GM12891 (cell line): ENCODE measurements at regions not wholly inside any gene's neighbourhood (a gene's known extent, or its start where the extent isn't known, plus 50 kb on each side); places are given as distances from the start of the nearest gene placed in this dataset.
"Not testable (repeated sequence)": the region's sequence is repeated elsewhere in the genome, so short reads cannot be mapped to it uniquely, and the experiment has no call there.

Source experiments
- DNase-seq: peaks from one replicate; pipeline ENCODE4 v3.0.0; 2011; ENCODE audit warnings: low spot score; ENCODE audit not compliant: insufficient read length
- FAIRE-seq: peaks from 2 replicates; lab custom pipeline; 2011; peaks lifted over from hg19 to GRCh38; lab: Jason Lieb, UNC
- PAX5 ChIP-seq: IDR thresholded peaks from 2 replicates; pipeline ENCODE4 v1.6.1; 2011; ENCODE audit warnings: low read length, moderate library complexity, mild to moderate bottlenecking; ENCODE audit not compliant: insufficient read depth, severe bottlenecking
- POLR2A ChIP-seq: IDR thresholded peaks from 2 replicates; pipeline ENCODE4 v1.6.1; 2011; ENCODE audit warnings: low read depth, low read length, control low read depth
- POLR2AphosphoS5 ChIP-seq: IDR thresholded peaks from 2 replicates; pipeline ENCODE4 v1.6.1; 2011; ENCODE audit warnings: low read depth, low read length, control low read depth
- POU2F2 ChIP-seq: IDR thresholded peaks from 2 replicates; pipeline ENCODE4 v1.6.1; 2011; ENCODE audit warnings: low read depth, mild to moderate bottlenecking, control low read depth, low read length, moderate library complexity
- SPI1 ChIP-seq: IDR thresholded peaks from 2 replicates; pipeline ENCODE4 v1.6.1; 2011; ENCODE audit warnings: low read depth, low read length, control low read depth
- TAF1 ChIP-seq: IDR thresholded peaks from 2 replicates; pipeline ENCODE4 v1.6.1; 2011; ENCODE audit warnings: low read depth, low read length, control low read depth

GRCh38 chr11:91011503-91011902 is 788.7 kb upstream of the CHORDC1 start:
- DNase-seq: no peak
- no peak for TF ChIP-seq POU2F2
- no peak for TF ChIP-seq TAF1
- TF ChIP-seq PAX5: no peak
- TF ChIP-seq SPI1: no peak
- no peak for TF ChIP-seq POLR2A
- no peak for TF ChIP-seq POLR2AphosphoS5
- no peak for FAIRE-seq

- TF ChIP-seq POLR2A (no peak), PAX5 (no peak), SPI1 (no peak), POLR2AphosphoS5 (no peak), TAF1 (no peak), POU2F2 (no peak)
- FAIRE-seq (no peak), DNase-seq (no peak)
These were observed 782.6 kb upstream of the CHORDC1 start for GRCh38 chr11:91005458-91005857.

GRCh38 chr11:90997241-90997640 is 774.4 kb upstream of the CHORDC1 start:
- TF ChIP-seq SPI1 (no peak), TAF1 (no peak), POLR2A (no peak), PAX5 (no peak), POLR2AphosphoS5 (no peak), POU2F2 (no peak)
- DNase-seq (no peak), FAIRE-seq (no peak)

- FAIRE-seq: not testable (repeated sequence)
These were observed 749.3 kb upstream of the CHORDC1 start for GRCh38 chr11:90972159-90972558.

GRCh38 chr11:90947930-90948329 is 725.1 kb upstream of the CHORDC1 start:
- no peak for TF ChIP-seq SPI1
- TF ChIP-seq POU2F2: no peak
- no peak for TF ChIP-seq PAX5
- TF ChIP-seq TAF1: no peak
- DNase-seq: no peak
- FAIRE-seq: no peak

More at GRCh38 chr11:90972159-90972558, 749.3 kb upstream of the CHORDC1 start:
- not testable (repeated sequence) for DNase-seq

DNA sequence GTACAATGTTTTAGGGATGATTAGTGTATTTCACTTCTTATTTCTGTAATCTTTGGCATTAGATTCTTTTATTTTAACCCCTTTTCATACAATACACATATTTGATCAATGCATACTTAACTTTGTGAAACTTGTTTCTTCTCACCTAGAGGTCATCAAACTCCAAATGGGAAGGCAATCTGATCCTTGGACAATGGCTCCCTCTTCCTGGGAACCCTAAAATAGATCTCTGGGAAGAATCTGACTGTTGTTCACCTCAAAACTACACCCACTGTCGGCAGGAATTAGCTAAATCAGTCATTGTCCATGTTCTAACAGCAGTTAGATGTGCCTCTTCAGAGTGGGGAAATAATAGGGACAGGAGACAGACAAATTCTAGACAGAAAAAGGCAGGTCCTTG is 707.4 kb upstream of the CHORDC1 start:
- FAIRE-seq: no peak
- no peak for DNase-seq
- TF ChIP-seq POLR2AphosphoS5 (no peak), SPI1 (no peak), POLR2A (no peak)

DNA sequence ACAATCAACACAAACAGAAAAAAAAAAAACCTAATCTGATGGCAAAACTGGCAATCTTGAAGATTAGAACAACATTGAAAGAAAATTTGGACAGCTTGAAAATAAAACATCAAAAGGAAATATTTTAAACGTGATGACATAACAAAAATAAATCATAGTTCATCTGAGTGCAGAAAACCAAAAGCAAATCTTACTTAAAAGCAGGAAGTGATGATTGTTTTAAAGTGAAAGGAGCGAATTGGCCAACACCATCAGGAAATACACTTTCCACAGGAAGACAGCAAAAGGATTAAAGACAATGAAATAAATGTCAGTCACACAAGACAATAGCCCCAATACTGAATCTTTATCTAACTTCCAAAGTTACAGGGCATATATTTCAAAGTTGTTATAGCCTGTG is 696.5 kb upstream of the CHORDC1 start:
- DNase-seq: no peak

GRCh38 chr11:90916706-90917105 is 693.9 kb upstream of the CHORDC1 start:
- FAIRE-seq: no peak
- TF ChIP-seq POU2F2 (no peak), PAX5 (no peak), SPI1 (no peak), POLR2AphosphoS5 (no peak), TAF1 (no peak), POLR2A (no peak)

More for the DNA sequence above, 696.5 kb upstream of the CHORDC1 start:
- FAIRE-seq: no peak
- TF ChIP-seq PAX5 (no peak), TAF1 (no peak), POLR2AphosphoS5 (no peak), POLR2A (no peak), SPI1 (no peak), POU2F2 (no peak)

DNA sequence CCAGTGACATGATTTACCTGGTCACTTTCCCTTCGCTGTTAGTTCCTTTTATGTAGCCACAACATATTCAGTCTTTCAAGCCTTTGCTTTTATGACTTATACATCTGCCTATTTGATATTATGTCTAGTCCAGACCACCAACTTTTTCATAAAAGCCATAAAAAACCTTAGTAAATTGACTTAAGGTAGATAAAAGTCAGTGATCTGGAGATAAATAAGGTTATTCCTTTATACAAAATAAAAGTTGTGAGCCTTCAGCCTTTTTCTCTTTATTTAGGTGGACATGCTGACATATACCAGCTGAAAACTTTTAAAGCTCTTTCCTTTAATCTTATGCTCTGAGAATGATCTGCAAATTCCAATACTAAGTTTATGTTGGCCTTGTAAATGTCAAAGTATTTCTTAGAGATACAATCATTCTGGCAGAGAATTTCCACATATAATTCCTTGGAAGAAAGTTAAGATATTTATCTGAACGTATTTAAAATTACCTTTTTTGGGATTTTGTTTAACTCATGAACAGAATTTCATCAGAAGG is 690.4 kb upstream of the CHORDC1 start:
- DNase-seq (no peak), FAIRE-seq (no peak)
- TF ChIP-seq PAX5: no peak
- no peak for TF ChIP-seq TAF1
- TF ChIP-seq POLR2AphosphoS5: no peak
- no peak for TF ChIP-seq SPI1
- TF ChIP-seq POLR2A: no peak
- no peak for TF ChIP-seq POU2F2

More at GRCh38 chr11:90916706-90917105, 693.9 kb upstream of the CHORDC1 start:
- no peak for DNase-seq

DNA sequence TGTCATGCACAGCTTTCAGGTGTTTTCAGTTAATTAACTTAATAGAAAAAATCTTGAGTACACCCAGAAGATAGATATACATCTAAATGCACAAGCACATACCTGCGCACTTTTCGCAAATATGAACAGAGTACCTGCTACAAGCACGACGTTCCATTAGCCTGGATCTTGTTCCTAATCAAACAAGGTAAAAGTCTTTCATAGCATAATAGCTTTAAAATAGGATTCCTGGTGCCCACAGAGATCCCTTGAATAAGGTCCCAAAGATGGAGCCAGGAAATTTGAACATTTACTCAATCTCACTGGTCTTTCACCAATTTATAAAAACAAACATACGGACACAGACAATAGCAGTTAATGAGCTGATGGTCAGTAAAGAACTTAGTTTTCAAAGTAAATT is 689.8 kb upstream of the CHORDC1 start:
- no peak for TF ChIP-seq PAX5
- TF ChIP-seq POLR2A: no peak
- no peak for TF ChIP-seq SPI1
- no peak for TF ChIP-seq TAF1
- no peak for TF ChIP-seq POLR2AphosphoS5
- TF ChIP-seq POU2F2: no peak
- DNase-seq (no peak), FAIRE-seq (no peak)

DNA sequence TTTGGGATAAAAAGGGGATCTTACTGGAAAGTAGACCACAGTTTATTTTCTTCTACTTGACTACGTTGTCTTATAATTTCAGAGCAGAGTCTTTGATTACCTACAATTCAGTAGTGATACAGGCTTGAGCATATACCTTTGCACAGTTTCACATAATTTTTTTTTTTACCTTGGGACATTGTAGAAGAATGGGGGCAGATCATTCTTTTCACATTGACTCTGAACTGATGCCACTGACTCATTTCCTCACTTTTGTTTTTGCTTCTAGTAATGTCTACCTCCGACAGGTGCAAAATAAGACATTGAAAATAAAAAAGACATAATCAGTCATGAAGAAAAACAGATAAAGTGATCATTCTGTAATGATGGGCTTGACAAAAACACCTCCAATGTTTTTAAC is 688.3 kb upstream of the CHORDC1 start:
- no peak for FAIRE-seq
- TF ChIP-seq TAF1 (no peak), POLR2A (no peak), POLR2AphosphoS5 (no peak), PAX5 (no peak)

More for the DNA sequence above, 688.3 kb upstream of the CHORDC1 start:
- DNase-seq: no peak
